HG02623 (cell line): ENCODE measurements at regions not wholly inside any gene's neighbourhood (a gene's known extent, or its start where the extent isn't known, plus 50 kb on each side); places are given as distances from the start of the nearest gene placed in this dataset.

Experiments used
- ATAC-seq: cut with Tn5 transposase; IDR thresholded peaks from one replicate; pipeline ENCODE4 v1.9.1; 2021; ENCODE audit warnings: moderate library complexity; ENCODE audit not compliant: unreplicated experiment

GRCh38 chr5:158142156-158142555 lies 283.2 kb upstream of the CLINT1 start:
- no peak for ATAC-seq

- ATAC-seq: no peak
Observed at GRCh38 chr5:158140120-158140731, 281.3 kb upstream of the CLINT1 start.

GRCh38 chr5:158139161-158139560 lies 280.2 kb upstream of the CLINT1 start:
- ATAC-seq: no peak

GRCh38 chr5:158135682-158136179 lies 276.8 kb upstream of the CLINT1 start:
- ATAC-seq: no peak

- no peak for ATAC-seq
Observed at GRCh38 chr5:158133369-158133768, 274.4 kb upstream of the CLINT1 start.

- ATAC-seq: no peak
Observed at GRCh38 chr5:158127536-158127935, 268.6 kb upstream of the CLINT1 start.

GRCh38 chr5:158126442-158127405 lies 267.8 kb upstream of the CLINT1 start:
- ATAC-seq: no peak

- ATAC-seq: no peak
Observed at GRCh38 chr5:158124606-158125316, 265.8 kb upstream of the CLINT1 start.

- ATAC-seq: no peak
Observed at GRCh38 chr5:158123595-158123994, 264.6 kb upstream of the CLINT1 start.

GRCh38 chr5:158121678-158122077 lies 262.7 kb upstream of the CLINT1 start:
- no peak for ATAC-seq

GRCh38 chr5:158120760-158121159 lies 261.8 kb upstream of the CLINT1 start:
- no peak for ATAC-seq

- ATAC-seq: no peak
Observed at GRCh38 chr5:158119961-158120723, 261.2 kb upstream of the CLINT1 start.

GRCh38 chr5:158117467-158118160 lies 258.7 kb upstream of the CLINT1 start:
- no peak for ATAC-seq

GRCh38 chr5:158116965-158117364 lies 258.0 kb upstream of the CLINT1 start:
- no peak for ATAC-seq

GRCh38 chr5:158115468-158115867 lies 256.5 kb upstream of the CLINT1 start:
- ATAC-seq: no peak

- ATAC-seq: no peak
Observed at GRCh38 chr5:158108177-158108576, 249.2 kb upstream of the CLINT1 start.

- no peak for ATAC-seq
Observed at GRCh38 chr5:158100373-158100888, 241.5 kb upstream of the CLINT1 start.

- no peak for ATAC-seq
Observed at GRCh38 chr5:158099571-158100105, 240.7 kb upstream of the CLINT1 start.

- ATAC-seq: no peak
Observed at GRCh38 chr5:158096835-158097234, 237.9 kb upstream of the CLINT1 start.

GRCh38 chr5:158086856-158087255 lies 227.9 kb upstream of the CLINT1 start:
- no peak for ATAC-seq
